SK-N-MC (cell line): ENCODE measurements at regions not wholly inside any gene's neighbourhood (a gene's known extent, or its start where the extent isn't known, plus 50 kb on each side); places are given as distances from the start of the nearest gene placed in this dataset.

Source experiments
- EZH2 ChIP-seq: fragments of 200-600 bp; sonication (generic); IDR thresholded peaks from one replicate; pipeline ENCODE4 v1.6.1; 2017; ENCODE audit warnings: antibody characterized with exemption
- FOXP2 ChIP-seq: optimal IDR thresholded peaks from 2 replicates; pipeline ENCODE3; 2011; ENCODE audit warnings: mild to moderate bottlenecking, moderate library complexity; ENCODE audit not compliant: insufficient read depth; ENCODE audit errors: extremely low read length, control extremely low read depth
- POLR2AphosphoS5 ChIP-seq: IDR thresholded peaks from 2 replicates; pipeline ENCODE4 v1.6.1; 2012; ENCODE audit warnings: mild to moderate bottlenecking, low read depth, low read length, borderline replicate concordance

GRCh38 chr2:6780765-6781274, 84.9 kb downstream of the CMPK2 start:
- TF ChIP-seq POLR2AphosphoS5, result no peak
- no peak for TF ChIP-seq EZH2
- peak; percentile 42 for TF ChIP-seq FOXP2
